H7 (cell line): ENCODE measurements at regions not wholly inside any gene's neighbourhood (a gene's known extent, or its start where the extent isn't known, plus 50 kb on each side); places are given as distances from the start of the nearest gene placed in this dataset.

Source experiments
- DNase-seq: peaks from one replicate; pipeline ENCODE4 v3.0.0; 2012
- H3K27me3 ChIP-seq: 2 replicates; pipeline ENCODE4 v1.6.0; 2011; ENCODE audit warnings: mild to moderate bottlenecking, low read length; ENCODE audit not compliant: control insufficient read depth, insufficient read depth
- H3K36me3 ChIP-seq: replicated peaks from 2 replicates; pipeline ENCODE4 v1.5.1; 2011; ENCODE audit warnings: low read length; ENCODE audit not compliant: control insufficient read depth, insufficient read depth
- H3K4me3 ChIP-seq: 2 replicates; pipeline ENCODE4 v1.5.1; 2011; ENCODE audit warnings: low read depth, mild to moderate bottlenecking, control low read depth, low read length, moderate library complexity; ENCODE audit not compliant: insufficient read depth

GRCh38 chrX:115493015-115493414 is 68.0 kb upstream of the PLS3 start:
- no peaks in the 10 kb centered on the region for H3K27me3 ChIP-seq
- DNase-seq = no peak
- H3K36me3 ChIP-seq = no peaks in the 10 kb centered on the region
- no peak overlapping the region for H3K4me3 ChIP-seq

- Histone ChIP-seq H3K27me3 (no peaks in the 10 kb centered on the region), H3K4me3 (no peak overlapping the region), H3K36me3 (no peaks in the 10 kb centered on the region)
- DNase-seq = no peak
Observed at GRCh38 chrX:115494161-115494560, 66.8 kb upstream of the PLS3 start.

GRCh38 chrX:115499112-115499805 is 61.7 kb upstream of the PLS3 start:
- Histone ChIP-seq H3K4me3 (no peak overlapping the region), H3K27me3 (no peaks in the 10 kb centered on the region), H3K36me3 (no peaks in the 10 kb centered on the region)
- no peak for DNase-seq

- Histone ChIP-seq H3K27me3 (no peaks in the 10 kb centered on the region), H3K36me3 (no peaks in the 10 kb centered on the region), H3K4me3 (no peak overlapping the region)
- no peak for DNase-seq
Observed at GRCh38 chrX:115503099-115503498, 57.9 kb upstream of the PLS3 start.

GRCh38 chrX:115504167-115504566 is 56.8 kb upstream of the PLS3 start:
- H3K36me3 ChIP-seq = no peaks in the 10 kb centered on the region
- H3K4me3 ChIP-seq = no peak overlapping the region
- H3K27me3 ChIP-seq = no peaks in the 10 kb centered on the region
- no peak for DNase-seq
